Common myeloid progenitor, CD34-positive (primary cell): ENCODE measurements at regions not wholly inside any gene's neighbourhood (a gene's known extent, or its start where the extent isn't known, plus 50 kb on each side); places are given as distances from the start of the nearest gene placed in this dataset.

Source experiments
- CTCF ChIA-PET: fragments of 350-600 bp; sonication (Branson Sonifier 250); formaldehyde crosslinking; loops from one replicate; lab custom pipeline; 2021; ENCODE audit warnings: antibody characterized with exemption; lab: Charles Lee
- POLR2A ChIA-PET: fragments of 350-600 bp; sonication (Branson Sonifier 250); formaldehyde crosslinking; loops from one replicate; lab custom pipeline; 2021; ENCODE audit warnings: antibody characterized with exemption; lab: Charles Lee
- DNase-seq, 3 donors: peaks; one replicate each; pipeline versions ENCODE4 v3.0.0 to v3.0.0-alpha.2; 2013
- H3K27ac ChIP-seq, 2 experiments: 1 replicate in 1 of 2; 2 replicates in 1 of 2; pipeline ENCODE4 v1.7.0; 2013; ENCODE audit warnings: inconsistent platforms in 2 of 2, low read length in 2 of 2, mild to moderate bottlenecking in 2 of 2, low read depth in 1 of 2, moderate library complexity in 1 of 2; ENCODE audit not compliant: severe bottlenecking in 2 of 2, insufficient read depth in 1 of 2, poor library complexity in 1 of 2
- H3K27me3 ChIP-seq, 5 experiments: replicated peaks in 2 of 5; 1 replicate in 3 of 5; 2 replicates in 2 of 5; pipeline versions ENCODE4 v1.6.1 to v1.7.0; 2013; ENCODE audit warnings: low read length in 4 of 5, mild to moderate bottlenecking in 2 of 5, moderate library complexity in 2 of 5, inconsistent platforms in 1 of 5; ENCODE audit not compliant: insufficient read depth in 5 of 5, control insufficient read depth in 4 of 5
- H3K36me3 ChIP-seq, 4 experiments: 1 replicate in 2 of 4; 2 replicates in 2 of 4; pipeline versions ENCODE4 v1.6.1 to v1.7.0; 2013; ENCODE audit warnings: low read length in 3 of 4, control low read depth in 1 of 4, mild to moderate bottlenecking in 1 of 4; ENCODE audit not compliant: control insufficient read depth in 4 of 4, insufficient read depth in 4 of 4
- H3K4me1 ChIP-seq, 4 experiments: 1 replicate in 3 of 4; 2 replicates in 1 of 4; pipeline versions ENCODE4 v1.6.1 to v1.7.1; 2013; ENCODE audit warnings: low read length in 3 of 4, mild to moderate bottlenecking in 3 of 4, control low read depth in 1 of 4, inconsistent platforms in 1 of 4, moderate library complexity in 1 of 4; ENCODE audit not compliant: control insufficient read depth in 4 of 4, insufficient read depth in 4 of 4; ENCODE audit errors: control extremely low read depth in 1 of 4
- H3K4me3 ChIP-seq, 7 experiments: 1 replicate in 4 of 7; 2 replicates in 3 of 7; pipeline versions ENCODE4 v1.5.1 to v1.7.0; 2013; ENCODE audit warnings: mild to moderate bottlenecking in 7 of 7, low read length in 6 of 7, moderate library complexity in 6 of 7, inconsistent platforms in 2 of 7, low read depth in 2 of 7, control low read depth in 1 of 7; ENCODE audit not compliant: insufficient read depth in 4 of 7, control insufficient read depth in 1 of 7; ENCODE audit errors: extremely low read depth in 1 of 7
- H3K9me3 ChIP-seq, 5 experiments: 1 replicate in 4 of 5; 2 replicates in 1 of 5; pipeline versions ENCODE4 v1.6.1 to v1.7.1; 2013; ENCODE audit warnings: low read length in 4 of 5, mild to moderate bottlenecking in 2 of 5, inconsistent platforms in 1 of 5, low read depth in 1 of 5, moderate library complexity in 1 of 5; ENCODE audit not compliant: control insufficient read depth in 4 of 5, insufficient read depth in 2 of 5; ENCODE audit errors: control extremely low read depth in 1 of 5
- WGBS: methylation state at CpG from one replicate; pipeline ENCODE4 v1.1.5; 2013; ENCODE audit not compliant: insufficient coverage; 5-methylcytosine and 5-hydroxymethylcytosine counted together

DNA sequence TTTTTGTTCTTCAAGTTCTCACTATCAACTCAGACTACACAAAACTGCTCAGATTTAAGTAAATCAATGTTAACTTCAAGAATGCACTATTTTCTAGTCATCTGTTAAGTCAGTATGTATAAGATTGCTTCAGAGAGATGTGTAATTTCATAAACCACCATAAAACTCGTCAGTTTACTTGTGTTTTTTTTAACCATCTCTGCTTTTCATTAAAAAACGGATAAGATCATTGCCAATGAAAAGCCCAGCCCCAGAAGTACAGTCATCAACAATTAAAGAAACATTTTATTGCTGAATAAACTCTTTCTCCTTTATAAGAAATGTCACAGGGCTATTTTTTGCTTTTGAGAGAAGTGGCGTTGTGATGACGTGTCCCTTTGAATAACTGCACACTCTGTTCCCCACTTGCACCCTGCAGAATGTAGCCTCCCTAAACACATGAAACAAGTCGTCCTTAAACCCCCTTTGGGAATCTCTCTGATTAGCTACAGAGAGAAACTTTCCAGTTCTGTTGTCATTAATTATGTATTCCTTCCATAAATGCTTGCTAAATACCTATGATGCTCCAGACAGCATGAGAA lies 202.7 kb upstream of the FOXD3 start:
- Histone ChIP-seq H3K27me3 (no peaks in the 10 kb centered on the region), H3K36me3 (no peaks in the 10 kb centered on the region), H3K4me1 (peaks cover 0 to 9% (median 5%) of the 10 kb centered on the region in 4 experiments), H3K9me3 (no peaks in the 10 kb centered on the region), H3K27ac (no peak overlapping the region), H3K4me3 (no peak overlapping the region)
- ChIA-PET CTCF (no interaction called here), POLR2A (no interaction called here)
- no peak for DNase-seq
- 100% methylated on average over 2 of the region's 5 CpGs for WGBS

DNA sequence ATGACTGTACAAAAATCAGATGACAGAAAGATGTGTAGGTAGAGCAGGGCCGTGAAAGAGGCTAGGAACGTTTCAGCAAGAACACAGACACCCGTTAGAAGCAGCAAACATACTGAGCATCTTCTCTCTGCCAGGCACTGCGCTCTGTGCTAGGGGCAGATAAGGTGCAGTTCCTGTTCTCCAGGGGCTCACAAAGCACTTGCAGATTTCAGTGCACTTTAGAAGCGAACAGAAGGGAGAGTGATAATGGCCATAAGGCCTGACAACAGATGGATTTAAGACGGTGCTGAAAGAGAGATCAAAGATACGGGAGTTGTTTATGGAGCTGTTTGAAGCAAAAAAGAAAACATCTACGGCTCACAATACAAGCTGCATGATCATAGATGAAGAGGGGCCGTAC lies 200.3 kb upstream of the FOXD3 start:
- Histone ChIP-seq H3K27ac (no peak overlapping the region), H3K27me3 (no peaks in the 10 kb centered on the region), H3K4me1 (peaks cover 0 to 14% (median 6%) of the 10 kb centered on the region in 4 experiments), H3K4me3 (peak overlapping the region in 3 of 7 experiments; percentile 7 to 37 (median 11)), H3K36me3 (no peaks in the 10 kb centered on the region), H3K9me3 (no peaks in the 10 kb centered on the region)
- POLR2A ChIA-PET: no interaction called here
- peak; percentile 18 to 80 (median 61) for DNase-seq
- CTCF ChIA-PET: interaction anchor here (0.7 kb wide), 1 partner anchor 704 kb away, joined by 3 read pairs; no protein-coding TSS in a partner anchor
- WGBS: 0% methylated on average over 8 of the region's 9 CpGs

DNA sequence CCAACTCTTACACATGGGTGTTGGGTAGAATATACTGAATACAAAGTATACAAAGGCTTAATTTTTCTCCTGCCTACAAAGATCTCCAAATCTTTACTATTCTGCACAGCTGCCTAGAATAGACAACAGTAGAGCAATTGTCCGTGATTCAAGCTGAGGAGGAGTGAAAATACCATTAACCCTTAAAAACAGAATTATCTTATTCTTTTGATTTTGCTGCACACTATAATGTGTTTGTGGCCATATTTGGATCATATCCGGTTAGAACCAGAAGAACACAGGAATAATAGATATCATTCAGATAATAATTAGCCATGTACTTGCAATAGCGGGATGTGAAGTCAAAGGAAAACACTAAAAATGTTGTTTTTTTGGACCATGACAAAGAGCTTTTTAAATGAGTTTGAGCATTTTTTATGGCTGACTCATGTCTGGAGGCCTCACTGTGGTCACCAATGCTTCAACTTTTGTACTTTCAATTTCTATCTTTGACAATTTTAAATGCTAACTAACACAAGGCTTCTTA lies 197.6 kb upstream of the FOXD3 start:
- peak; percentile 29 to 88 (median 82) for DNase-seq
- H3K36me3 ChIP-seq: no peaks in the 10 kb centered on the region
- no peak overlapping the region for H3K4me3 ChIP-seq
- H3K27ac ChIP-seq: no peak overlapping the region
- no peaks in the 10 kb centered on the region for H3K9me3 ChIP-seq
- ChIA-PET CTCF (interaction anchor here (2.0 kb wide), 1 partner anchor 25 kb away, joined by 6 read pairs; no protein-coding TSS in a partner anchor), POLR2A (no interaction called here)
- H3K4me1 ChIP-seq: peaks cover 0 to 14% (median 6%) of the 10 kb centered on the region in 4 experiments
- WGBS: no CpG with 5 or more reads among the region's 3 CpGs
- no peaks in the 10 kb centered on the region for H3K27me3 ChIP-seq

DNA sequence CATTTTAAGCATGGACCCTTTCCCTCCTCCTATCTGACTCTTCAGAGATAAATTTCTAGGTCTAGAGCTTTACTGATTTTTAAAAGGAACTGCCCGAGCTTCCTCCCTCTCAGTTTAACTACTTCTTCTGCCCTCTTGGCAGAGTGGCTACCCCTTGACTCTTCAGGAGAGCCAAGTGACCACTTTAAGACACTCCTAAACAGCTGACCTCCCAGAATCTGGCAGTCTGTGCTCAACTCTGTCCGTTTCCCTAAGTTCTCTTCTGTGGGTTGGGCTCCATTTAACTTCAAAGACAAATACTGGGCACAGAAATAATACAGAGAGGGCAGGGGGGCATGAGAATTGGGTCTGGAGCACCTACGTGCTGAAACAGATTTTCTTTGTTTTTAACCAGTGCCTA lies 196.3 kb upstream of the FOXD3 start:
- H3K27me3 ChIP-seq: no peaks in the 10 kb centered on the region
- H3K4me1 ChIP-seq: peaks cover 0 to 14% (median 6%) of the 10 kb centered on the region in 4 experiments
- ChIA-PET CTCF (interaction anchor here (2.0 kb wide), 1 partner anchor 23 kb away, joined by 6 read pairs; no protein-coding TSS in a partner anchor), POLR2A (no interaction called here)
- no peaks in the 10 kb centered on the region for H3K9me3 ChIP-seq
- 86% methylated on average over 1 of the region's 3 CpGs for WGBS
- no peak overlapping the region for H3K4me3 ChIP-seq
- no peak overlapping the region for H3K27ac ChIP-seq
- no peaks in the 10 kb centered on the region for H3K36me3 ChIP-seq
- DNase-seq: no peak

DNA sequence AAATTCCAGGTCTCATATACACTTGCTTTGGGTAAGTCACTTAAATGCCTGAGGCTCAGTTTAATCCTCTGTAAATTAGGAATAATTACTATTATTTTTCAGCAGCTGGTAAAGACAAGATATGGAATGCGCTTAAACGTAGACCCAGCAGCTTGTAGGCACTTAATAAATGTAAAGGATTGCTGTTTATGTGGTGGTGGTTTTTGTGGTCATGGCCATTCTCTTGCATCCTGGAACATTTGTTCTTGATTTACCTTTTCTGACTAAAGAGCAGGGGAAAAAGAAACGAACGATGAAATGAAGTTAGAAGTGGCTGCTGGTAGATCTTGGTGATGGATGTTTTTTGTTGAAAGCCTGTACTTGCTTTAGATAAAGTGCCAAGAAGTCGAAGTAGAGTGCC lies 195.0 kb upstream of the FOXD3 start:
- Histone ChIP-seq H3K27ac (no peak overlapping the region), H3K36me3 (no peaks in the 10 kb centered on the region), H3K27me3 (peaks cover 0 to 2% (median 0%) of the 10 kb centered on the region in 5 experiments), H3K9me3 (no peaks in the 10 kb centered on the region), H3K4me3 (no peak overlapping the region), H3K4me1 (peaks cover 0 to 8% (median 3%) of the 10 kb centered on the region in 4 experiments)
- ChIA-PET CTCF (no interaction called here), POLR2A (no interaction called here)
- WGBS: no CpG with 5 or more reads among the region's 5 CpGs
- peak in 2 of 3 donors; percentile 6 to 16 for DNase-seq

DNA sequence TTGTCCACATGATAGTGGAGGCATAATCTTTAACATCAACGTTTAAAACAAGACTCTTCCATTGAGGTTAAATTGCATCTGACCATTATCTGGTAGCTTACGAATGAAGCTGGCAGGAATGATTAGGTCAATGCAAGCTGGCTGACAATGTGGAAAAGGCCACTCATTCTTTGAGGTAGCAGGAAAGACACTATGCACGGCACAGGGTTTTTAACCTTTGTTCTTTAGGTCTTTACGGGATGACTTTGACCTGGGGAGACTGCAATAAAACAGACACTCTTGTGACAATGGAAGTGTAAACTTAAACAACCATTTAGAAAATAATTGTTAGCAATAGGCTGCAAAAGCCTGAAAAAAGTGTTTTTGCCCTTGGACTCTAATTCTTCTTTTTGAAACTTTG lies 193.8 kb upstream of the FOXD3 start:
- POLR2A ChIA-PET: no interaction called here

DNA sequence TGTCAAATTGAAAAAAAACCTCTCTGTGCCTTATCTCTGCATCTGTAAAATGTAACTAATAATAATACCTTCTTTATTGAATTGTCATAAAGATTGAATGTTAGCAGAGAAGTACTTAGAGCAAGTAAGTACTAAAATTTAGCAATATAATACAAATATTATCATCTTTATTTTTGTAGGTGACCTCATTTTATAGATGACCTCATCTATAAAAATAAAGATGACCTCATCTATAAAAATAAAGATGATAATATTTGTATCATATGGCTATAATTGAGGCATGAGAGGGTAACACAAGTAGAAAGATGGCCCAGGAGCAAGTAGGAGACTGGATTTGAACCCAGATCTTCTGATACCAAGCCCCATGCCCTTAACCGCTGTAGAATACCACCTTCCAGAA lies 193.2 kb upstream of the FOXD3 start:
- CTCF ChIA-PET: no interaction called here
- H3K4me1 ChIP-seq: peaks cover 0 to 8% (median 3%) of the 10 kb centered on the region in 4 experiments

More for the DNA sequence above, 193.8 kb upstream of the FOXD3 start:
- Histone ChIP-seq H3K9me3 (no peaks in the 10 kb centered on the region), H3K27me3 (peaks cover 0 to 2% (median 0%) of the 10 kb centered on the region in 5 experiments), H3K4me3 (no peak overlapping the region), H3K4me1 (peaks cover 0 to 8% (median 3%) of the 10 kb centered on the region in 4 experiments), H3K27ac (no peak overlapping the region), H3K36me3 (no peaks in the 10 kb centered on the region)
- CTCF ChIA-PET: no interaction called here
- 97% methylated on average over 3 of the region's 4 CpGs for WGBS
- no peak for DNase-seq

More for the DNA sequence above, 193.2 kb upstream of the FOXD3 start:
- Histone ChIP-seq H3K27me3 (peaks cover 0 to 2% (median 0%) of the 10 kb centered on the region in 5 experiments), H3K9me3 (no peaks in the 10 kb centered on the region), H3K4me3 (no peak overlapping the region), H3K36me3 (no peaks in the 10 kb centered on the region), H3K27ac (no peak overlapping the region)
- POLR2A ChIA-PET: no interaction called here
- no peak for DNase-seq
- 100% methylated on average over 1 of the region's 1 CpG for WGBS
